Brain pericyte (primary cell): ENCODE measurements at regions not wholly inside any gene's neighbourhood (a gene's known extent, or its start where the extent isn't known, plus 50 kb on each side); places are given as distances from the start of the nearest gene placed in this dataset.
"Not testable (repeated sequence)": the region's sequence is repeated elsewhere in the genome, so short reads cannot be mapped to it uniquely, and the experiment has no call there.

Source experiments
- DNase-seq: peaks from one replicate; pipeline ENCODE4 v3.0.0-alpha.2; 2012; ENCODE audit warnings: low read depth, low spot score

DNA sequence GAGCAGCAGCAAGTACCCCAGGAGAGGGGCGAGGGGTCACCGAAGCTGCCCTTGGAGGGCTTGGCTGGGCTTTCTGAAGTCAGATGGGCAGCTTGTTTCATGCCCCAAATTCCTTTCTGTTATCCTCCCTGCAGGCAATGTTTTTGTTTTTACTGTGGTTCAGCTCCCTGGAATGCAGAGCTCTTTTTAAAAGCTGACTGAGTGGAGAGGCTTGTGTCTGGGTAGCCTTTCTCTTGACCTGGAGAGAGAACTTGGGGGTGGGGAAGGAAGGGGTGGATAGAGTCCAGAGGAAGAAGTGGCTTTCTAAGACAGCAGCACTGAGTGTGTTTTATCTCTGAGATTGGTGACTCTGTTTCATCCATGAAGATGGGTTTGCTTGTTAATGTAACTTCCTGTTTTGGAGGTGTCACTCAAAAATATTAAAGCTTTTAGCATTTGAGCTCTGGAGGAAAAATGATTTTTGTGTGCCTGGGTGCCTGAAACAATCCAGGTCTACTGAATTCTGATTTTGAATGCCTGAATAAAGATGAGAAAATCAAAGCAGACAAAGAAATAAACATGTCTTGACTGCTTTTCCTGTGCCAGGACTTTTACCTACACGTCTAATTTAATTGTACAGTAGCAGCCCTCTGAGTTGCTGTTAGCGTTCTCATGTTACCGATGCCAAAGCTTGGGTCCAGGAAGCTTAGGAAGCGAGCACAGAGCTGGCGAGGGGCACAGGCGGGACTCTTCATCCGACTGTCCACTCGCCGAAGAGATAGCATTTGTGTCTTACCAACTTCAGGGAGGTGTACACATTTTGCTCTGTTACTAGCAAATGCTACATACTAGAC, 78.2 kb upstream of the EEF1E1 start:
- DNase-seq = peak; percentile 76

DNA sequence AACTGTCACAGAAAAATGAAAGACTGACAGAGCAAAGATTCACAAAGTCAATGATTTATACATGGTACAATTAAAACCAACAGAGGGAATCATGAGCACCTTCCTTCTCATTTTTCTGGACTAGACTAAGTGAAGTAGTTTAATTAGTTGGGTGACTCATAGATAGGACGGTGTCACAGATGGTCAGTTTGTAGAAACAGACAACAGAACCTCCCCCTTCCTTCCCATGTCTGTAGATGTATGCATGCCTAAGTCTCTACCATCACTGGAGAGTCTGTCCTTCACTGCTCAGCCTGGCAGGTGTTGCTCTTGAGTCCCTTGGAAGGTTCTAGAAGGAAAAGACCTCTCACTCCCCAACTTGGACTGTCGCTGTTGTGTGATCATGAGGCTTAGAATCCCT, 75.4 kb upstream of the EEF1E1 start:
- no peak for DNase-seq

DNA sequence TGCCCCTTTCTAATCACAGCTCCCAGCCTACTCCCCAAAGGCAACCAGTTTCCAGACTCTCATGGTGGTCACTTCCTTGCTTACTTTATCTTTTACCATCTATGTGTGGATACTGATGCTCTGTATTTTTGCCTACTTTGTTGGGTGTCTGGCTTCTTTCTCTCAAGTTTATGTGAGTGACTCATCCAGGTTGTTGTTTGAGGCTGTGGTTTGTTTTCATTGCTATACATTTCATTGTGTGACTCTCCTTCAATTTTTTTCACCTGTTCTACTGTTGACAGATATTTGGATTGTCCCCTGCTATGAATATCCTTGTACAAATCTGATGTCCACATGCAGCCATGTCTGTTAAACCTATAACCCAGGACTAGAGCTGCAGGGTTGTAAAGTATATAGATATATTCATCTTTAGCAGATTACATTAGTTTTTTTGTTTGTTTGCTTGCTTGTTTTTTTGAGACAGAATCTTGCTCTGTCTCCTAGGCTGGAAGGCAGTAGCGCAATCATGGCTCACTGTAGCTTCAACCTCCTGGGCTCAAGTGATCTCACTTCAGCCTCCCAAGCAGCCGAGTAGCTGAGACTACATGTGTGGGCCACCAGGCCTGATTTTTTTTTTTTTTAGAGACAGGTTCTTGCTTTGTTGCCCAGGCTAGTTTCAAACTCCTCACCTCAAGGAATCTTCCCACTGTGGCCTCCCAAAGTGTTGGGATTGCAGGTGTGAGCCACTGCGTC, 72.9 kb upstream of the EEF1E1 start:
- no peak for DNase-seq

DNA sequence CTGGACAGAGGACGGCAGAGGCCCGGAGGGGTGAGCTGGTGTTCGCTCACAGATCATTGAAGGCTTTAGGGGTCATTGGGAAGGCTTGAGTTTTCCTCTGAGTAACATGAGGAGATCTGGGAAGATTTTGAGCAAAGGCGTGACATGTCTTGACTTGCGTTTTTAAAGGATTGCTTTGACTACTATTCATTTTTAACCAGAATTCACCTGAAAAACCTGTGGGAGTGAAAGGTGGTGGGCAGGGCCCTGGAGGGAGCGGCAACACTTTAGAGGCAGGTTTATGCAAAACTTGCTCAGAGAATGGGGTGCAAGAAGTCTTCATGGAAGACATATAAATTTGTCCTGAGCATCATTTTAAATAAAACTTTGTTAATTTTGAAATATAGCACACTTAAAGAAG, 72.2 kb upstream of the EEF1E1 start:
- DNase-seq = no peak

DNA sequence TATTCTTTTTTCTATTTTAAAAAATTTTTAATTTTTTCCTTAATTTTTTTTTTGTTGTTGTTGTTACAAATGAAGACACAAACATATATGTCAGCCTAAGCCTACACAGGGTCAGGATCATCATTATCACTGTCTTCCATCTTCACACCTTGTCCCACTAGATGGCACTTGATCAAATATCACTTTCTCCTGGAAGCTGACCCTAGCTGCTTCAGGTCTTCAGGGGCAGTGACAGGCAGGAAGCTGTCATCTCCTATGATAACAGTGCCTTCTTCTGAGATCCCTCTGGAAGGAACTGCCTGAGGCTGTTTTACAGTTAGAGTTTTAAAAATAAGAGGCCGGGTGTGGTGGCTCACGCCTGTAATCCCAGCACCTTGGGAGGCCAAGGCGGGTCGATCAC, 70.2 kb upstream of the EEF1E1 start:
- no peak for DNase-seq

DNA sequence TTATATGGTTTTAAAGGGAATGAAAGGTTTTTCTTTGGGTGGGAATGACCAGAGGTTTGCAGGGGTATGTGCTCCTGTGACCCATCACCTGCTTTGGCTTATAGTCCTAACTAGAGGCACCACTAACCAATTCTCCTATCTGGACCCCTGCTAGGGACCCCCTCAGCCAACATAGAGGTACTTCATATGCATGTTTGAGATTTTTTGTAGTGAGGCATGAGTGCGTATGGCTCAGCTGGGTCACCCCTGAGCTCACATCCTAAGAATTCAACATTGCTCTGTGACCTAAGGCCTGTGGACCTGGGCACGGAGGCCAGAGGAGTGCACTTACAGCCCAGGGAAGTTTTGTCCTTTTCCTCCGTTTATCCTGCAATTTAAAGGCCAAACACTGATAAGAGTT, 68.4 kb upstream of the EEF1E1 start:
- DNase-seq = no peak

DNA sequence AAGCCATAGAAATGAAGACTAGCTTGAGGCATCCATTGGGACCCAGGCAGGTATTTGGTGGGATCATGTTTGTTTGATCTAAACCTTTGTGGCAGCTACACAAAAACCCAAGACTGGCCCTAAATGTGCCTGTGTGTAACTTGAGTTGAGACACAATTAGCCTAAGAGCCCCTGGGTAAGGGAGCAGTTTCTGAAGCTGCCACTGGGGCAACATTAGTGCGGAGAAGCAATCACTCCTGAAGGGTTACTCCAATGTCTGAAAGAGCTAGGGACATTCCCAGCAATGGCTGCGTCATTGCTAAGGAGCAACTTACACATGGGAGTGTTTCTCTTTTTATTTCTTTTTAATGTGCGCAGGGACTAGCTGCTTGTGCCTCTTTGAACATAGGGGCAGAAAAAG, 67.9 kb upstream of the EEF1E1 start:
- DNase-seq = no peak

DNA sequence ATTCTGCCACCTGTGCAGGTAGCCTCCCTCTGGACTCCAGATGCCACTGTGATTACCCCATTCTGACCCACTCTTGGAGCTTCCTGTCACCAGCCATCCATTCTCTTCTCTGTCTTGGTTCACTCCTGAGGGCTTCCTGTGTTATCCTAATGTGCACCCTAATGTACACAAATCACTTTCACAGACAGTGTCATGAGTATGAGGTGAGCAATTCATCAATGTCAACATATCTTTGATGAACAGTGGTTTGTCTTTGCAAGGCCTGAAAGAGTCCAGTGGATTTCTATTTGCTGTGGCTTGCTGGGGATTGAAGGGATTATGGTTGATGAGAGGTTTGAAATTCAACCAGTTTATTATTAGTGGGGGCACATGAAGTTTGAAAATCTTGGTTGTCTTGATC, 63.8 kb upstream of the EEF1E1 start:
- DNase-seq = no peak

DNA sequence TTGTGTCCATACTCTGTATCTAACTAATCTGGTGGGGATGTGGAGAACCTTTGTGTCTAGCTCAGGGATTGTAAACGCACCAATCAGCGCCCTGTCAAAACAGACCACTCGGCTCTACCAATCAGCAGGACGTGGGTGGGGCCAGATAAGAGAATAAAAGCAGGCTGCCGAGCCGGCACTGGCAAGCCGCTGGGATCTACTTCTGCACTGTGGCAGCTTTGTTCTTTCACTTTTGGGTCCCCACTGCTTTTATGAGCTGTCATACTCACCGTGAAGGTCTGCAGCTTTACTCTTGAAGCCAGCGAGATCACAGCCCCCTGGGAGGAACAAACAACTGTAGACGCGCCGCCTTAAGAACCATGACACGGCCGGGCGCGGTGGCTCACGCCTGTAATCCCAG, 62.7 kb upstream of the EEF1E1 start:
- DNase-seq = not testable (repeated sequence)

DNA sequence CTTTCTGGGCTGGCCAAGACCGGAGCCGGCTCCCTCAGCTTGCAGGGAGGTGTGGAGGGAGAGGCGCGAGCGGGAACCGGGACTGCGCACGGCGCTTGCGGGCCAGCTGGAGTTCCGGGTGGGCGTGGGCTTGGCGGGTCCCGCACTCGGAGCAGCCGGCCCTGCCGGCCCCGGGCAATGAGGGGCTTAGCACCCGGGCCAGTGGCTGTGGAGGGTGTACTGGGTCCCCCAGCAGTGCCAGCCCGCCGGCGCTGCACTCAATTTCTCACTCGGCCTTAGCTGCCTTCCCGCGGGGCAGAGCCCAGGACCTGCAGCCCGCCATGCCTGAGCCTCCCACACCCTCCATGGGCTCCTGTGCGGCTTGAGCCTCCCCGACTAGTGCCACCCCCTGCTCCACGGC, 61.9 kb upstream of the EEF1E1 start:
- not testable (repeated sequence) for DNase-seq

DNA sequence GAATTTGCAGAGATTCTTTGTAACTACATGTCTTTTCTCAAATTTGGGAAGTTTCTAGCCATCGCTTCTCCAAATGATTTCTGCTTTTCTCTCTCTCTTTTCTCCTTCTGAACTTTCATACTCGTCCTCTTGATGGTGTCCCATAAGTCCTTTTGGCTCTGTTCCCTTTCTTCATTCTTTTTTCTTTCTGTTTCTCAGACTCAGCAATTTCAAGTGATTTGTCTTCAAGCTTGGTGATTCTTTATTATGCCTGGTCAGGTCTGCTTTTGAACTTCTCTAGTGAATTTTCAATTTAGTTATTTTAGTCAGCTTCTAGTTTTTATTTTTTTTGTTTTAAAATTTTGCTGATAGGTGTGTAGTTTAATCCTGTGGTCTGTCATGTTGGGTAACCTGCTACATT, 57.6 kb upstream of the EEF1E1 start:
- no peak for DNase-seq

DNA sequence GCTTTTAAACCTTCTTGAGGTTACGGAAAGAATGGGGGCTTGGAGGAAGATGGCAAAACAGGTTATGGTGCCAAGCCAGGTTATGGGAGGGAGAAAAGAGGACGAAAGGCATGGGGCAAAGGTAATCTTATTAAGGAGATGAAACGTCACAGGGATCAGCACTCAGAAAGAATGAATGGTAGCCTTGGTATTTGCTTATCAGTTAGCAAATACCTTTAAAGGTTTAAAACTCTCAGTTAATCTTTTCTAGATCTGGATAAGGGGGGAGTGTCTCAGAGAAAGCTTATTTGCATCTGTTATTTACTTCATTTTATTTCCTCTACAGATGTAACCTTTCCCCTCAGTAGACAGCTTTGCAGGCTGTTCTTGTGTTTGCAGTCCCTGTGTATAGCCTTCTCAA, 55.5 kb upstream of the EEF1E1 start:
- DNase-seq = no peak

DNA sequence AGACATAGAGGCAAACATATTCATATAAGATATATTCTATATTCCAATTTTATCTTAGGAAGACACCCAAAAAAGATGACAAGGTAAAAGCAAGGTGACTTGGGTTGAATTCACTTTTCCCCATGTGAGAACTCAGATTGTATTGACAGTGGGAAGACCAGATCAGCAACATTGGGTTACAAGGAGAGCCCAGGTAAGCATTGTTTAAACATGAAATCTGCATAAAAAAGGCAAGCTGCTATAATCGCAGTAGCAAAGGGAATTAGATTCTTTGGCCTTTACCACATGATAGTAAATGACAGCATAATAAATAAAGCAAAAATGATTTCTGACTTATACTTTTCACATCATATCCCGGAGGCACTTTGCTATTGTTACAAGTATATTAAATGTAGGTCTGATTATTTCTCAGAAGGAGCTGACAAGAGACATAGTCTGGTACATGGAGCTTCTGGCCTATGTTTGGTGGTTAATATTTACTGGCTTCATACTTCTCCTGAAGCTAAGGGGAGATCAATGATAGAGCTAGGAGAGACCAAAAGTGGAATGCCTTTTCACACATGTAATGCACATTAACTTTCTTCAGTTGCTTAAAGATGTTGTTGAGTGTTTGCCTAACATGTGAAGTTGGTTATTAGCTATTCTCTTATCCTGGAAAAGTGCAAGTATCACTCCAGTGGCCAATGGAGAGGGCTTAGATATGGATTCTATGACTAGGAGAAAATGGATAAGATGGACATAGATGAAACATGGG, 53.1 kb upstream of the EEF1E1 start:
- no peak for DNase-seq
